ENCODE measurements at regions not wholly inside any gene's neighbourhood (a gene's known extent, or its start where the extent isn't known, plus 50 kb on each side); places are given as distances from the start of the nearest gene placed in this dataset.

DNA sequence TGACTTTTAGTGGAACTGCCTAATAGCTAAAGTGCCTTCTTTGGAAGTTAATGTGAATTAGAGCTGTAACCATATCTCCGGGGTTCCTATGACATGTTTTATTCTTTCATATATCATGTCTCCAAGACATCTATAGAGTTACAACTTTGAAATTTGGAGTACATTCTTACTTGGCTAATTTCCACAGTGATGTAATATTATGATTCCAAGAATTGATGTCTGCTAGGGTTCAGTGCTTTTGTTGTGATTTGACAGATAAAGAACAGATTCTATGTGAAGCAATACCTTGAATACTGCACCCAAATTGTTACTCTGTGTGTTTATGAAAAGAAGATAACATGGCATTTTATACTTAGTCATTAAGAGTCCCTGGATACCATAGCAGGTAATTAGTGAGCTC, 934.3 kb downstream of the NTRK3 start:
- TF ChIP-seq, protein P1, sequence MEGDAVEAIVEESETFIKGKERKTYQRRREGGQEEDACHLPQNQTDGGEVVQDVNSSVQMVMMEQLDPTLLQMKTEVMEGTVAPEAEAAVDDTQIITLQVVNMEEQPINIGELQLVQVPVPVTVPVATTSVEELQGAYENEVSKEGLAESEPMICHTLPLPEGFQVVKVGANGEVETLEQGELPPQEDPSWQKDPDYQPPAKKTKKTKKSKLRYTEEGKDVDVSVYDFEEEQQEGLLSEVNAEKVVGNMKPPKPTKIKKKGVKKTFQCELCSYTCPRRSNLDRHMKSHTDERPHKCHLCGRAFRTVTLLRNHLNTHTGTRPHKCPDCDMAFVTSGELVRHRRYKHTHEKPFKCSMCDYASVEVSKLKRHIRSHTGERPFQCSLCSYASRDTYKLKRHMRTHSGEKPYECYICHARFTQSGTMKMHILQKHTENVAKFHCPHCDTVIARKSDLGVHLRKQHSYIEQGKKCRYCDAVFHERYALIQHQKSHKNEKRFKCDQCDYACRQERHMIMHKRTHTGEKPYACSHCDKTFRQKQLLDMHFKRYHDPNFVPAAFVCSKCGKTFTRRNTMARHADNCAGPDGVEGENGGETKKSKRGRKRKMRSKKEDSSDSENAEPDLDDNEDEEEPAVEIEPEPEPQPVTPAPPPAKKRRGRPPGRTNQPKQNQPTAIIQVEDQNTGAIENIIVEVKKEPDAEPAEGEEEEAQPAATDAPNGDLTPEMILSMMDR (IDR thresholded peaks at IDR 0.05), result no peak
- no peak for TF ChIP-seq POLR2A (IDR thresholded peaks at IDR 0.05)
- no peak for TF ChIP-seq EP300 (IDR thresholded peaks at IDR 0.05)

All from suprapubic skin (tissue), 3 donors.